ENCODE measurements at regions not wholly inside any gene's neighbourhood (a gene's known extent, or its start where the extent isn't known, plus 50 kb on each side); places are given as distances from the start of the nearest gene placed in this dataset.
A peak's percentile ranks its signal among the peaks of the same experiment; 100 is the strongest.

- no peak for DNase-seq
Observed at GRCh38 chr7:134561-135256, 57.7 kb upstream of the FAM20C start.

GRCh38 chr7:135257-135653 lies 57.1 kb upstream of the FAM20C start:
- DNase-seq, result no peak

DNA sequence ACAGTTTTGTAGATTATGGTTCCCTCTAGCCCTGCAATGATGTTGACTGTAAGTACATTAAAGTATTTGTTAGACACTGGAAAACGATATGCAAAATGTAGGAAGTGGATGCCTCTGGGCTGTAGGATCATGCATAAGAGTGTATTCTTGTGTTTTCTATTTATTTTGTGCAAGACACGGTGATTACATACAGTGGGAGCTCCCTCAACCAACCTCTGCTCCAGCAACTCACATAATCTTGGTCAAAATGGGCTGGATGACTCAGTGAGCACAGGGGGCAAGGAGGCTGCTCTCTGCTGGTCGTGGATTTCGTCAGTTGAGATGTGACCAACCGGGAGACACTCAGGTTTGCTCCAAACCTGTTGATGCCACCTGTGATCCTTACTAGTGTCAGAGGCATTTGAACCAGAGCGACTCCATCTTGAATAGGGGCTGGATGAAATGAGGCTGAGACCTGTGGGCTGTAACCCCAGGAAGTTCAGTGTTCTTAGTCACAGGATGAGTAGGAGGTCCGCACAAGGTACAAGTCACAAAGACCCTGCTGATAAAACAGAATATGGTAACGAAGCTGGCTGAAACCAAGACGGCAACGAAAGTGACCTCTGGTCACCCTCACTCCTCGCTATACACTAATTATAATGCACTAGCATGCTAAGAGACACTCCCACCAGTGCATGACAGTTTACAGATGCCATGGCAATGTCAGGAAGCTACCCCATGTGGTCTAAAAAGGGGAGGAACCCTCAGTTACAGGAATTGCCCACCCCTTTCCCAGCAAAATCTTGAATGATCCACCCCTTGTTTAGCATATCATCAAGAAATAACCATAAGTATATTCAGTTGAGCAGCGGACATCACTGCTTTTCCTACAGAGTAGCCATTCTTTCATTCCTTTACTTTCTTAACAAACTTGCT lies 56.4 kb upstream of the FAM20C start:
- DNase-seq, result no peak

- no peak for DNase-seq
Observed at GRCh38 chr7:137094-137891, 55.1 kb upstream of the FAM20C start.

DNA sequence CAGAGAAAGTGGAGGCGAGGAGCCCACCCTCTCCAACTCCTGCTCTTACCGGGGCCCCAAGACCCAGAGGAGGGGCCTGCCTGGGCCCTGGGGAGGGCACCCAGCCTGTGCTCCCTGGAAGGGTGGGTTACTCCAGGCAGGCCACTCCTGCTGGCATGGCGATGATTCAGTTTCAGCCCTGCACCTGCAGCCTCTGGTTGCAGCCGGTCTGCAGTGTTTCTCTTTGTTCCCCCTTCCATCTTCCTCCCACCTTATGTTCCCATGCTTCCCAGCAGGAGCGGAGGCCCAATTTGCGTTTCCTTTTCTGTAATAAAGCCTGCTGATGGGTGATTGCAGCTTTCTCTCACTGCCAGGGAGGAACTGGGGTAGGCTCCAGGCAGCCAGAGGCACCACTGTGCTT lies 53.2 kb upstream of the FAM20C start:
- DNase-seq, result no peak

DNA sequence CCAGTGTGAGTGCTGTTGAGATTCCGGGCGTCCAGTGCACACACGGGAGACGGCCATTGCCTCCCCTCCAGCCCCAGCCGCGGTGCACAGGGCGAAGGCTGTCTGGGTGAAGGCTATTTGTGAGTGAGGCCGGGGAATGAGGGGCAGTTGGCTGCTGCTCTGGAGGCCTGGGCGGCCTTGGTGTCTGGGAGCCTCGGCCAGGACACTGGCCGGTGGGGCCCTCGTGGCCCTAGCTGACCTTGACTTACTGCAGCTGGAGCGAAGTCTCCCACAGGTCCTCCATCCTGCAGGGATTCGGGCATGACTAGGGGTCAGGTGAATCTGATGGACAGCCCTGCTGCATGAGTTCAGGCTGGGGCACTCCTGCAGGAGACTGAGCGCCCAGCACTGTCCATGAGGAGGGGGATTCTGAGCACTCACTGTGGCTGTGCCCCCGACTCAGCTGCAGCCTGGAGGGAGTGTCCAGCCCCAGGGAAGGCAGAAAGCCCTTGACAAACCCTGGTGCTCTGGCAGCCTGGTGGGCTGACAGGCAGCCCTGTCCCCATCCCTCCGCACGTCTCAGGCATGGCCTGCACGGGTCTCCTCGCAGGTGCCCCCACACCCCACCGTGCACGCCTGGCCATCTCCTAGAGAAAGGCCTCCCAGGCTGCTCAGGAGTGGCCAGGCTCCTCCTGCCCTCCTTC lies 52.7 kb upstream of the FAM20C start:
- no peak for DNase-seq

DNA sequence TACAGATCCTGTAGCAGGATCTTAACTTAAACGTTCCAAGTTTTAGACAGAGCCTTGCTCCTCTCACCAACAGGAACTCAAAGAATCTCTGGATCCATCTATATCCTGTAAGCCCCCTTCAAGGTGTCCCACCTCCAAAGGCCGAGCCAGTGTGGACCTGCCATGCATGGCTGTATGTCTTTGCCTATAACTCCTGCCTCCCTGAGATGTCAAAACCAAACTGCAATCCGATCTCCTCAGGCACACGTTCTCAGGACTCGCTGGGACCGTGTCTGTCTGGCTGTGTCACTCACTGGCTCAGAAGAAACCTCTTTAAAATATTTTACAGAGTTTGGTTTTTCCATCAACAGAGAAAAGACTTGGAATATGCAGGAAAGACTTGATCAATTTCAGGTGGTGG lies 51.4 kb upstream of the FAM20C start:
- DNase-seq, result no peak

- peak in 1 of 2 donors; percentile 63 for DNase-seq
Observed at GRCh38 chr7:142248-142941, 50.0 kb upstream of the FAM20C start.
